Skeletal muscle tissue (tissue), 3 donors: ENCODE measurements at regions not wholly inside any gene's neighbourhood (a gene's known extent, or its start where the extent isn't known, plus 50 kb on each side); places are given as distances from the start of the nearest gene placed in this dataset.

Experiments used
- H3K27ac ChIP-seq: one replicate; pipeline ENCODE4 v1.7.0; 2013; ENCODE audit warnings: mild to moderate bottlenecking, low read depth, low read length, inconsistent platforms
- H3K27me3 ChIP-seq, 3 donors: one replicate each; pipeline ENCODE4 v1.7.0; 2013; ENCODE audit warnings: low read length in 3 of 3; ENCODE audit not compliant: control insufficient read depth in 3 of 3, insufficient read depth in 3 of 3
- H3K36me3 ChIP-seq, 3 donors: one replicate each; pipeline ENCODE4 v1.7.0; 2013; ENCODE audit warnings: low read length in 3 of 3; ENCODE audit not compliant: control insufficient read depth in 3 of 3, insufficient read depth in 3 of 3
- H3K4me1 ChIP-seq, 3 donors: one replicate each; pipeline ENCODE4 v1.7.0; 2013; ENCODE audit warnings: low read length in 3 of 3, mild to moderate bottlenecking in 3 of 3; ENCODE audit not compliant: control insufficient read depth in 3 of 3, insufficient read depth in 3 of 3
- H3K4me3 ChIP-seq, 3 donors: one replicate each; pipeline ENCODE4 v1.7.0; 2013; ENCODE audit warnings: low read length in 3 of 3
- H3K9ac ChIP-seq, 3 donors: one replicate each; pipeline ENCODE4 v1.7.0; 2013; ENCODE audit warnings: low read length in 3 of 3, mild to moderate bottlenecking in 3 of 3, moderate library complexity in 2 of 3, low read depth in 1 of 3
- H3K9me3 ChIP-seq, 3 donors: one replicate each; pipeline ENCODE4 v1.7.0; 2013; ENCODE audit warnings: low read length in 3 of 3; ENCODE audit not compliant: control insufficient read depth in 3 of 3
- donor health status: Osteomylitis.

DNA sequence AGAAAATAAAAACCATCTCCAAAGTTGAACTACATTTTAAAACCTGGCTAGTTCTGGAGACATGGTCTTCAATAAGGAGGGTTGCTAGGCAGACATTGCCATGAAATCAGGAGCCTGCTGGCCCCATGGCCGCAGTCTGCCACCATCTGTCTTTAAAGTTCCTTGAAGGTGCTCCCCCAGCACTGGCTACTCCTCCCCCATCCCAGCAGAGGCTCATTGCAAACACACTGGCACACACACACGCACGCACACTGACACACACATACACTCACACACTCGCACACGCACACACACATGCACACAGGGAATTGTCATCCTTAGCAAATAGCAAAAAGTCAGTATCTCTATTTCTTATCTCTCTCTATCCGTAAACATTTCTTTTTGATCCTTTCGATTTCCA lies 68.4 kb downstream of the ZIC5 start:
- no peaks in the 10 kb centered on the region for H3K9me3 ChIP-seq
- H3K27ac ChIP-seq, result no peak overlapping the region
- H3K9ac ChIP-seq, result no peak overlapping the region
- H3K4me3 ChIP-seq, result no peak overlapping the region
- no peaks in the 10 kb centered on the region for H3K4me1 ChIP-seq
- H3K27me3 ChIP-seq, result peaks cover 31 to 53% (median 44%) of the 10 kb centered on the region in 3 donors
- no peaks in the 10 kb centered on the region for H3K36me3 ChIP-seq

DNA sequence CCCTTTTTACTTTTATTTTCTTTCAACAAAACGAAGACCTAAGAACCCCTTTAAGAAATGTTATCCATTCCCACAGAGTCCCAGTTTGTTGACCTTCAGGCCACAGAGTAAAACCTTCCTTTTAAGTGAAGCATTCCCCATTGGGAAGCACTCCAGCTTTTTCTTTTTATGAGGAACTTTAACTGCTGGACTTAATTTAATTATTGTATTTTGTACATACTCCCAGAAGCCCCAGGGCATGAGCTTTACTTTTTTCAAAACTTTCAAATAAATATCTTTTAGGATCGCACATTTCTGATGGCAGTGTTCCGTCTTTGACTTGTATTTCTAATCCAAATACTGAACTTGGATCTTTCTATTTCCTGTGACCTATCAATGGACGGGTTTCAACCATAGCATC lies 68.9 kb downstream of the ZIC5 start:
- H3K36me3 ChIP-seq, result no peaks in the 10 kb centered on the region
- no peaks in the 10 kb centered on the region for H3K4me1 ChIP-seq
- no peak overlapping the region for H3K9ac ChIP-seq
- no peak overlapping the region for H3K4me3 ChIP-seq
- H3K27ac ChIP-seq, result no peak overlapping the region
- no peaks in the 10 kb centered on the region for H3K9me3 ChIP-seq
- H3K27me3 ChIP-seq, result peaks cover 33 to 53% (median 41%) of the 10 kb centered on the region in 3 donors

DNA sequence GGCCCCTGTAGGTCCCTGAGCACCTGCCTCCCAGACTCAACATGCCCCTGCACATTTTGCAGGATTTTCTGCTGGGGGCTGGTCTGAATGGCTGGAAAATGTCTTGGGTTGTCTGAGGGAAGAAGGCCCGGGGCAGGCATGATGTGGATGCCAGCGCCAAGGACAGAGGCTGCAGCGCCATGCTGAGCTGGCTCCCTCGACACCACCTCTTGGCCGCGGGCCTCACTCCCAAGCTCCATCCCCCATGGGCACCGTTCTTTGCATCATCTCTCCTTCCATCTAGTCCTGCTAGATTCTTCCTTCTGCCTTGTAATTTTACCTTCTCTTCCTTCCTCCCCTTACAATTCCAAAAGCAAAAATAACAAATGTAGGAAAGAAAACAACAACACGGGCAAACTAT lies 70.6 kb downstream of the ZIC5 start:
- Histone ChIP-seq H3K36me3 (no peaks in the 10 kb centered on the region), H3K27me3 (peaks cover 45 to 63% (median 48%) of the 10 kb centered on the region in 3 donors), H3K4me1 (no peaks in the 10 kb centered on the region), H3K9me3 (no peaks in the 10 kb centered on the region), H3K4me3 (no peak overlapping the region), H3K27ac (no peak overlapping the region), H3K9ac (no peak overlapping the region)

DNA sequence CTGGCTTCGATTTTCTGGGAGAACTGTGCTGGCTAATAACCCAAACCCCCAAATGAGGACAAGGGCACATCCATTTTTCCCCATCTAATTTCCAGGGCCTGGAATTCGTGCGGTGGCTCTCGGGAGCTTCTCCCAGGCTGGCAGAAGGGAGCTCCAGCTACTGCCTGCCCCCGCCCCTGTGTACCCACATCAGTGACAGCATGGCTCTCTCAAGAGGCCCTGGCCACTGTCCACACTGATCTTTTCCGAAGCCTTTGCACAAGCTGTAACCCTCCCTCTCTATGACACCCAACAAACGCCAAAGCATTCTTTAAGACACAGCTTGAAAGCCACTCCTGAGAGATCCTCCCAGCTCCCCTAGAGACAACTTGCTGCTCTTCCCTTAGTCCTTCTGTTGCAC lies 73.1 kb downstream of the ZIC5 start:
- Histone ChIP-seq H3K36me3 (no peaks in the 10 kb centered on the region), H3K27me3 (peaks cover 64 to 74% (median 65%) of the 10 kb centered on the region in 3 donors), H3K4me3 (no peak overlapping the region), H3K9me3 (no peaks in the 10 kb centered on the region), H3K27ac (no peak overlapping the region), H3K9ac (no peak overlapping the region), H3K4me1 (peaks cover 0 to 8% (median 8%) of the 10 kb centered on the region in 3 donors)

DNA sequence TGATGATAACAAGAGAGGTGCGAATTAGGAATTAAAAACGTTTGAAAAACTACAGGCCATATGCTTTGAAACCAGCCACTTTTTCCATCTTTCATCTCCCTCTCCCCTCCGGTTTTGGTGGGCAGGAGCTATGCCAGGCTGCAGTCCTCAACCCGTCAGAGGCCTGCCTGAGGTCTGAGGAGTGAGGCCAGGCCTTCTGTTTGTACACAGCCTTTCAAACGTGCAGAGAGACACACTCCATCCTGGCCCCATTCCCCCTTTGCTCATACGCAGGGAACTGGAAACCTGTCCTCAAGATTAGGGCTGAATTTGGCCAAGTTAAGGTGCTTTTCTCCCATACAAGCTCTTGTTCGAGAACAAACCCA lies 74.5 kb downstream of the ZIC5 start:
- no peaks in the 10 kb centered on the region for H3K9me3 ChIP-seq
- peaks cover 0 to 8% (median 8%) of the 10 kb centered on the region in 3 donors for H3K4me1 ChIP-seq
- H3K36me3 ChIP-seq, result no peaks in the 10 kb centered on the region
- no peak overlapping the region for H3K4me3 ChIP-seq
- no peak overlapping the region for H3K9ac ChIP-seq
- H3K27ac ChIP-seq, result no peak overlapping the region
- H3K27me3 ChIP-seq, result peaks cover 68 to 74% (median 69%) of the 10 kb centered on the region in 3 donors

DNA sequence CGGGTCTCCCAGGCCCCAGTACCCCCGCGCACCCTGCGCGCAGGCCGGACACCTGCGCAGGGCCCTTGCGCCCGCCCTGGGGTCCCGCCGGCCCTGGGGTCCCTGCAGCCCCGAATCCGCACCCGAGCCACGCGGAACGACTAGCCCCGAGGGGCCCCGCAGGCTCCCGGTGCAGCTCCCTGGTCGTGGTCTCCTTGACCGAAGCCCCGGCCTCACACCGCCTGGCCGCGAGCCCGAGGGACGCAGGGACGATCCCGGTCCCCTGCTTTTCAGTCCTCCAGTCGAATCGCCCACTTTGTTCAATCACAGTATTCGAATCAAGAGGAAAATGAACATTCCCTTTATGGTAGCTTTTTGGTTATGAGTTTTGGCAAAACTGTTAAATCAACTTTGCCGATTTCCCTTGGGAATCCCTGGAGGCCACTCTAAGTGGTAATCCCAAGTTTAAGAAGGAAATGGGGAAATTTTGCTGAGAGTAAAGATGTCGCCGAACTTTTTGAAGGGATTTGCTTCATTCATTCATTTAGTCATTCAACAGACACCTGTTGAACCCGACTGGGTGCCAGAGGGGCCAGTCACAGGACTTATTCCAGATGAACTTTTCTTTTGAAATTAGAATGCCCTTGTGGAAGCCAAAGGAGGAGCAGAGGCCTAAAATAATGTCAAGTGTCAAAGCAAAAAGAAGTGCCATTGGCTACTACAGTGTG lies 75.0 kb downstream of the ZIC5 start:
- peaks cover 0 to 8% (median 8%) of the 10 kb centered on the region in 3 donors for H3K4me1 ChIP-seq
- no peak overlapping the region for H3K9ac ChIP-seq
- no peak overlapping the region for H3K27ac ChIP-seq
- no peak overlapping the region for H3K4me3 ChIP-seq
- no peaks in the 10 kb centered on the region for H3K36me3 ChIP-seq
- peaks cover 68 to 71% (median 69%) of the 10 kb centered on the region in 3 donors for H3K27me3 ChIP-seq
- no peaks in the 10 kb centered on the region for H3K9me3 ChIP-seq

DNA sequence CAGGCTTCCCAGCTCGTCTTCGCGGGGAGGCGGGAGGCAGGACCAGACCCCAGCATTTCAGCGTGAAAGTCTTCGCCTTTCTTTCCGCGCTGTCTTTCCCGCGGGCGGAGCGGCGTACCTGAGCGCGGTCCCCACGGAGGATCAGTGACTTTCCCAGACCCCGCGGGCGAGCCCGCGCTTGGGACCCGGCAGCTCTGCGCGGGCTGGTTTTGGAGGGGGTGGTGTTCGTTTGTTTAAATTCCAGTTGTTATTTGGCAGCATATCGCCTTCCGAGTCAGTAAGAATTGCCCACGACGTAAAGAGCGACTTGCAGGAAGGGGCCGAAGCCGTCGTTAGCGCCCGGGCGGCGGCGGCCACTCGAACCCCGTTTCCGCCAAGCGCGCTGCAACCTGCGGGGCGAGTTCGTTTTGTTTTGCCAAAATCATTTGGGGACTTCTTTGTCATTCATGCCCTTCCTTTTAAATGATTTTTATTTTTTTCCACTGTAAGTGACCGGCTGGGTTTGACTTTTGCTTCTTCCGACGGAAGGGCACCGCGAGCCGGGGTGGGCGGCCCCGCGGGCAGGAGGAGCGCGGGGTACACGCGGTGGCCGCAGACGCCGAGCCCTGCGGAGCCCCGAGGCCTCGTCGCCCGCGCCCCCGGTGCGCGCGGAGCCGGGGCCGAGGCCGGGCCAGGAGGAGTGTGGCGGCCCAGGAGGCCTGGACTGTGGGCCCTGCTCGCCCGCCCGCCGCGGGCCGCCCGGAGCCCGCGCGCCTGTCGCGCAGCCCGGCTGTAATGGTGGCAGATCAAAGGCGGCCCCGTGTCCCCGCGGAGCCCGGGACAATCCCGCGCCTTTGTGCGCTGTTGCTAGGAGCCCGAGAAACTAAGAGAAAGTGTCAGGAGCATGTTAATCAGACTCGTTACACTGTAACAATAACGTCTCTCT lies 75.9 kb downstream of the ZIC5 start:
- peak overlapping the region in 1 of 3 donors; percentile 8 for H3K9ac ChIP-seq
- H3K27ac ChIP-seq, result no peak overlapping the region
- peak overlapping the region; percentile 10 to 54 (median 45) for H3K4me3 ChIP-seq
- peaks cover 63 to 64% (median 64%) of the 10 kb centered on the region in 3 donors for H3K27me3 ChIP-seq
- H3K9me3 ChIP-seq, result no peaks in the 10 kb centered on the region
- H3K4me1 ChIP-seq, result peaks cover 0 to 8% (median 8%) of the 10 kb centered on the region in 3 donors
- no peaks in the 10 kb centered on the region for H3K36me3 ChIP-seq

DNA sequence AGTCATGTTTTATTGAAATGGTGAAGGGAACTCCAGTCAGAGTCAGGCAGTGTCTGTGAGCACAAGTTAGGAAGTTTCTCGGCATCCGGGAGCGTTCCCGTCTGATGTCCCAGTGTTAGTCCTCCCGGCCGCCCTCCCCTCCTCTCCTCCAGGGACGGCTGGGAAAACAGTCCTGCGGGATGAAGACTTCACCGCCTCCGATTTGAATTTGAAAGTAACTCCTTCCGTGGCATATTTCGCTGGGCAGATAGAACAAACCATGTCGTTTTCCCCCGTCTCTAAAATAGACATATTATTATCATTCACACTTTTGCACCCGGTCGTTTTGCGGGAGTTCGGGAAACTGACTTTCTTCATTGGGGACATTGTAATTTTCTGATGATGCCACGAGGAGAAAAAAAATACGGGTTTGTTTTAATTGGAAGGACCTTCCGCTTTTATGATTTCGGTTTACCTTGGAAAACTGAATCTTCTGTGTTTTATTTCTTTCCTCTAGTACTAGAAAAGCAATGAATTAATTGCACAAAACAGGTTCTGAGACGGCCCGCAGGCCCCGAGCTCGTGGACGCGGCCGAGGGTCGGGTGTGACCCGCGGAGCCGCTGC lies 76.6 kb downstream of the ZIC5 start:
- Histone ChIP-seq H3K9me3 (no peaks in the 10 kb centered on the region), H3K4me1 (peaks cover 0 to 8% (median 8%) of the 10 kb centered on the region in 3 donors), H3K27me3 (peaks cover 56 to 60% (median 57%) of the 10 kb centered on the region in 3 donors), H3K9ac (peak overlapping the region in 1 of 3 donors; percentile 8), H3K27ac (no peak overlapping the region), H3K36me3 (no peaks in the 10 kb centered on the region), H3K4me3 (peak overlapping the region; percentile 10 to 54 (median 45))

DNA sequence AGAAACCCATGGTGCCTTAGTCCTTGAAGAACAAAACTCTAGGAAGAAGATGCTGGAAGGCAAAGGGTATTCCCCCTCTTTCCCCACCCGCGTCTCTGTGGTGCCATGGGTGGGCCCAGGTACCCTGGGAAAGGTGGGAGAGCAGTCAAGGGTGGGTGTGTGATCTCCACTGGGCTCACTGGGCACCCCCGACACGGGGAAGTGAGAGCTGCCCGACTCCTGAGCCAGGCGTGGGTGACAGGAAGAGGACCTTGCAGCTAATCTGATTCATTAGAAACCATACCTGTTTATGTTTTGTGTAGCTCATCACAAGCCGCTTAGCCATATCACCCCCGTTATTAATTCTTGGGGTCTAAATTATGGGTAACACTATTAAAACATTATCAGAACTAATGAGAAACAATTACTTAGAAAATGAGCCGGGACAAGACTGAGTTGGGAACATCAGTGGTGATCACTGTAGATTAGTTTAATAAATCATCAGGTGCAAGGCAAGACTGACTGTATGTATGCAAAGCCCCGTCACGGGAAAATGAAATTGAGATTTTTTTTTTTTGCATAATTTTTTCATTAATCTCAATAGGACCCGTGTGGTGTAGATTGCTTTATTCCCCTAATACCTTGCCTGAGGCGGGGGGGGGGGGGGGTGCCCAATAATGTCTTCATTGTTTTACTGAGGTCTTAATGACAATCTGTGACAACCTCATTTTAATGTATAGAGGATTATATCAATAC lies 77.3 kb downstream of the ZIC5 start:
- H3K27me3 ChIP-seq, result peaks cover 55 to 60% (median 56%) of the 10 kb centered on the region in 3 donors
- H3K4me3 ChIP-seq, result peak overlapping the region in 1 of 3 donors; percentile 10
- H3K9ac ChIP-seq, result no peak overlapping the region
- H3K27ac ChIP-seq, result no peak overlapping the region
- no peaks in the 10 kb centered on the region for H3K36me3 ChIP-seq
- no peaks in the 10 kb centered on the region for H3K9me3 ChIP-seq
- peaks cover 0 to 8% (median 8%) of the 10 kb centered on the region in 3 donors for H3K4me1 ChIP-seq
